GM19025 (cell line): ENCODE measurements at regions not wholly inside any gene's neighbourhood (a gene's known extent, or its start where the extent isn't known, plus 50 kb on each side); places are given as distances from the start of the nearest gene placed in this dataset.
"Not testable (repeated sequence)": the region's sequence is repeated elsewhere in the genome, so short reads cannot be mapped to it uniquely, and the experiment has no call there.

Experiments
- ATAC-seq: cut with Tn5 transposase; IDR thresholded peaks from one replicate; pipeline ENCODE4 v1.9.1; 2021; ENCODE audit warnings: mild to moderate bottlenecking, low read depth, moderate library complexity; ENCODE audit not compliant: unreplicated experiment

- no peak for ATAC-seq
Measured at GRCh38 chr6:76587271-76587670, 514.8 kb upstream of the IMPG1 start.

- no peak for ATAC-seq
Measured at GRCh38 chr6:76584121-76584520, 511.7 kb upstream of the IMPG1 start.

- ATAC-seq: no peak
Measured at GRCh38 chr6:76578746-76579145, 506.3 kb upstream of the IMPG1 start.

GRCh38 chr6:76574746-76575145 is 502.3 kb upstream of the IMPG1 start:
- no peak for ATAC-seq

- no peak for ATAC-seq
Measured at GRCh38 chr6:76565932-76566331, 493.5 kb upstream of the IMPG1 start.

GRCh38 chr6:76562371-76562770 is 489.9 kb upstream of the IMPG1 start:
- ATAC-seq: not testable (repeated sequence)

GRCh38 chr6:76560851-76561755 is 488.6 kb upstream of the IMPG1 start:
- not testable (repeated sequence) for ATAC-seq

GRCh38 chr6:76553256-76553655 is 480.8 kb upstream of the IMPG1 start:
- no peak for ATAC-seq

- no peak for ATAC-seq
Measured at GRCh38 chr6:76552268-76552667, 479.8 kb upstream of the IMPG1 start.

GRCh38 chr6:76533661-76534060 is 461.2 kb upstream of the IMPG1 start:
- no peak for ATAC-seq

GRCh38 chr6:76532647-76533046 is 460.2 kb upstream of the IMPG1 start:
- ATAC-seq: no peak

GRCh38 chr6:76518443-76518842 is 446.0 kb upstream of the IMPG1 start:
- ATAC-seq: no peak

- no peak for ATAC-seq
Measured at GRCh38 chr6:76516924-76517323, 444.5 kb upstream of the IMPG1 start.

- ATAC-seq: no peak
Measured at GRCh38 chr6:76510489-76510888, 438.0 kb upstream of the IMPG1 start.

GRCh38 chr6:76509397-76509796 is 436.9 kb upstream of the IMPG1 start:
- ATAC-seq: no peak

GRCh38 chr6:76506808-76507207 is 434.3 kb upstream of the IMPG1 start:
- ATAC-seq: no peak

- no peak for ATAC-seq
Measured at GRCh38 chr6:76495909-76496308, 423.4 kb upstream of the IMPG1 start.

- not testable (repeated sequence) for ATAC-seq
Measured at GRCh38 chr6:76491376-76491775, 418.9 kb upstream of the IMPG1 start.

GRCh38 chr6:76490456-76490855 is 418.0 kb upstream of the IMPG1 start:
- no peak for ATAC-seq

GRCh38 chr6:76481101-76481500 is 408.6 kb upstream of the IMPG1 start:
- ATAC-seq: no peak

- ATAC-seq: no peak
Measured at GRCh38 chr6:76472858-76473257, 400.4 kb upstream of the IMPG1 start.

GRCh38 chr6:76466286-76466685 is 393.8 kb upstream of the IMPG1 start:
- peak; percentile 55 for ATAC-seq
